ENCODE measurements at regions not wholly inside any gene's neighbourhood (a gene's known extent, or its start where the extent isn't known, plus 50 kb on each side); places are given as distances from the start of the nearest gene placed in this dataset.

DNA sequence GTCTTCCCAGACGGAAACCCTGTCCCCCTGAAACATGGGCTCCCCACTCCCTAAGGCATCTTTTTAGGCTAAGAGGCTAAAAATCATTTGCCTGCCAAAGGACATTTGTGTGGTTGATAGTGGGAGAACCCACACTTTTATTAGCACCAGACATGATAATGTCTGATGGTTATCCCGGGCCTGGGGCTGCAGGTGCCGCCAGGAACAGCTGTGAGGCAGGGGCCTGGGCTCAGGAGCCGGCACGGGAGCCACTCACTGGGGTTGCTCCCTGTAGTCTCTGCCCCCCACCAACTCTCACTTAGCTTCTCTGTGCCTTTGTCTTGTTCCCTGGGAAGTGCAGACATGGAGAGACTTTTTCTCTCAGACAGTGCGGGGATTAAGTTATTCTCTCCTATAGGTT lies 193.6 kb downstream of the GLRX3 start:
- TF ChIP-seq CTCF (IDR thresholded peaks at IDR 0.05), result no peak
- TF ChIP-seq POLR2A (IDR thresholded peaks at IDR 0.05), result no peak
